ENCODE measurements at regions not wholly inside any gene's neighbourhood (a gene's known extent, or its start where the extent isn't known, plus 50 kb on each side); places are given as distances from the start of the nearest gene placed in this dataset.

DNA sequence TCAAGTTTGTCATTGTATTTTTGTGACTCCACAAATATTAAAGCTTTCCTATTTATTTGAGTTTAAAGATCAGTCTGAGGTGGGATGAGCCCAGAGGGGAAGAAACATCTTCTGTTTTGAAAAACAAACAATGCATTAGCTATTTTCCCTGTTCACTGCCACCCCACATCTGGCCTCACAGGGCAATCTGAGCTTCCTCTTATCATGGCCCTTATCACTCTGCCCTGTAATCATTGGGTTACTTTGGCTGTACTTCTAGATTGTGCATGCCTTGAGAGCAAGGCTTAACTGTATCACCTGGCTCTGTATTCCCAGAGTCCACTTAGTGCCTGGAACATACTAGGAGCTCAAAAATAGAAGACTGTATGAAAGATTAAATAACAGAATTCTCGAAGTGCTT is 241.6 kb upstream of the NT5C1B start:
- TF ChIP-seq POLR2A (IDR thresholded peaks at IDR 0.05): no peak
- TF ChIP-seq, protein P1, sequence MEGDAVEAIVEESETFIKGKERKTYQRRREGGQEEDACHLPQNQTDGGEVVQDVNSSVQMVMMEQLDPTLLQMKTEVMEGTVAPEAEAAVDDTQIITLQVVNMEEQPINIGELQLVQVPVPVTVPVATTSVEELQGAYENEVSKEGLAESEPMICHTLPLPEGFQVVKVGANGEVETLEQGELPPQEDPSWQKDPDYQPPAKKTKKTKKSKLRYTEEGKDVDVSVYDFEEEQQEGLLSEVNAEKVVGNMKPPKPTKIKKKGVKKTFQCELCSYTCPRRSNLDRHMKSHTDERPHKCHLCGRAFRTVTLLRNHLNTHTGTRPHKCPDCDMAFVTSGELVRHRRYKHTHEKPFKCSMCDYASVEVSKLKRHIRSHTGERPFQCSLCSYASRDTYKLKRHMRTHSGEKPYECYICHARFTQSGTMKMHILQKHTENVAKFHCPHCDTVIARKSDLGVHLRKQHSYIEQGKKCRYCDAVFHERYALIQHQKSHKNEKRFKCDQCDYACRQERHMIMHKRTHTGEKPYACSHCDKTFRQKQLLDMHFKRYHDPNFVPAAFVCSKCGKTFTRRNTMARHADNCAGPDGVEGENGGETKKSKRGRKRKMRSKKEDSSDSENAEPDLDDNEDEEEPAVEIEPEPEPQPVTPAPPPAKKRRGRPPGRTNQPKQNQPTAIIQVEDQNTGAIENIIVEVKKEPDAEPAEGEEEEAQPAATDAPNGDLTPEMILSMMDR (IDR thresholded peaks at IDR 0.05): no peak
- Histone ChIP-seq H3K9me3 (no peaks in the 10 kb centered on the region), H3K36me3 (no peaks in the 10 kb centered on the region), H3K27me3 (no peaks in the 10 kb centered on the region), H3K27ac (no peak overlapping the region), H3K4me1 (peaks cover 0 to 8% of the 10 kb centered on the region in 2 donors), H3K4me3 (no peak overlapping the region)
- intact Hi-C loops (cut with DNase I; ENCODE audit: low total_unique reads): no loop called here
- DNase-seq: no peak

DNA sequence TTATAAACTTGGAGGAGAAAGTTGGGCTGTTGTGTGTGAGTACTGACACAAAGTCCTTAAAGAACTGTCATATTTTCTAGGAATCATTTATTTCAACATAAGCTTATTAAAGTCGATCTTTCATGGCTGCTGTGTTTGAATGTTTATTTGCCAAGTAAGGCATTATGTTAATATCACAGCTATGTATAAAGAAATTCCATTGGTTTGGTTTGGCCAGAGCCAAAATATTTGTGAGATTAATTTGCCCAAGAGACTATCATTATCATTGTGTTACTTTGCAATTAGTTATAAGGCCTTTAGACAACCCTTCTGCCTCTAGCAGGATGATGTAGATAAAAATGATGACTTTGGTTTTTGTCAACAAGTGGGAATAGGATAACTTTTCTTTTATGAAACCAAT is 240.6 kb upstream of the NT5C1B start:
- Histone ChIP-seq H3K9me3 (no peaks in the 10 kb centered on the region), H3K4me1 (peaks cover 0 to 8% of the 10 kb centered on the region in 2 donors), H3K27me3 (no peaks in the 10 kb centered on the region), H3K36me3 (no peaks in the 10 kb centered on the region), H3K27ac (no peak overlapping the region), H3K4me3 (no peak overlapping the region)
- TF ChIP-seq POLR2A (IDR thresholded peaks at IDR 0.05): no peak
- TF ChIP-seq, protein P1 (IDR thresholded peaks at IDR 0.05): no peak
- intact Hi-C loops (cut with DNase I; ENCODE audit: low total_unique reads): no loop called here
- no peak for DNase-seq

DNA sequence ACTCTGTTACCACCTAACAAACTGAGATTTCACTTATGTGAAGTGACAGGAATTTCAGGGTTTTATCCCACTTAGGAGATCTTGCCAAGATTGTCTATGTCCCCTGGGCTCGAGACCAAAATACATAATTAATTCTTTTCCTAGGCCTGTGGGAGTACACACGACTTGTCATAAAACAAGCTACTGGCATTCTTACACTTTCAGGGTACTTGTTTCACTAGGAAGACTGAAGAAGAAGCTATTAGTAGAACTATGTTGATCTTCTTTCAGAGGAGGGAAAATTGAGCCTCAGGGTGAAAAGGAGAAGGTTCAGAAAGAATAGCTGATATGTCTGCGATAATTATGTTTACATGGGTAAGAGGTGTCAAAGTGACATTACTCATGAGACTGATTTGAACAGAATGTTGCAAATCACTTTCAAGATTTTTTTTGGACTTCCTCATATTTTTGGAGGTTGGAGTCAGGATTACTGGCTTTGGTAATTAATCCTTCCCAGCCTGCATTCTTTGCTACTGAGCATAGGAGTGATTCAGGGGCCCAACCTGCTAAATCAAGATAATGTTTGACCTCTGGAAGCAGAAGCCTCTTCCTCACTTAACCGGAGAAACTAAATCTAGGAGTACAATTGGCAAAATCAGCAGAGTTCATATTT is 240.0 kb upstream of the NT5C1B start:
- H3K27ac ChIP-seq: no peak overlapping the region
- DNase-seq: no peak
- H3K9me3 ChIP-seq: no peaks in the 10 kb centered on the region
- TF ChIP-seq POLR2A (IDR thresholded peaks at IDR 0.05): no peak
- TF ChIP-seq, protein P1 (IDR thresholded peaks at IDR 0.05): no peak
- H3K4me1 ChIP-seq: peaks cover 0 to 8% of the 10 kb centered on the region in 2 donors
- intact Hi-C loops (cut with DNase I; ENCODE audit: low total_unique reads): no loop called here
- H3K36me3 ChIP-seq: no peaks in the 10 kb centered on the region
- no peak overlapping the region for H3K4me3 ChIP-seq
- H3K27me3 ChIP-seq: no peaks in the 10 kb centered on the region

- no peak for DNase-seq
- TF ChIP-seq, protein P1 (IDR thresholded peaks at IDR 0.05): no peak
- TF ChIP-seq POLR2A (IDR thresholded peaks at IDR 0.05): no peak
- Histone ChIP-seq H3K27ac (no peak overlapping the region), H3K36me3 (no peaks in the 10 kb centered on the region), H3K9me3 (no peaks in the 10 kb centered on the region), H3K27me3 (no peaks in the 10 kb centered on the region), H3K4me1 (peaks cover 0 to 8% of the 10 kb centered on the region in 2 donors), H3K4me3 (no peak overlapping the region)
- intact Hi-C loops (cut with DNase I; ENCODE audit: low total_unique reads): no loop called here
Measured at GRCh38 chr2:18828296-18828695, 238.9 kb upstream of the NT5C1B start.

- H3K4me1 ChIP-seq: peaks cover 0 to 4% of the 10 kb centered on the region in 2 donors
- no peaks in the 10 kb centered on the region for H3K27me3 ChIP-seq
- TF ChIP-seq, protein P1 (IDR thresholded peaks at IDR 0.05): no peak
- H3K27ac ChIP-seq: no peak overlapping the region
- H3K4me3 ChIP-seq: no peak overlapping the region
- intact Hi-C loops (cut with DNase I; ENCODE audit: low total_unique reads): no loop called here
- no peaks in the 10 kb centered on the region for H3K36me3 ChIP-seq
- H3K9me3 ChIP-seq: no peaks in the 10 kb centered on the region
- DNase-seq: no peak
Measured at GRCh38 chr2:18825838-18826237, 236.5 kb upstream of the NT5C1B start.
